Fibroblast of skin of scalp (primary cell): ENCODE measurements at regions not wholly inside any gene's neighbourhood (a gene's known extent, or its start where the extent isn't known, plus 50 kb on each side); places are given as distances from the start of the nearest gene placed in this dataset.

Source experiments
- DNase-seq: peaks from one replicate; pipeline ENCODE4 v3.0.0-alpha.2; 2013

DNA sequence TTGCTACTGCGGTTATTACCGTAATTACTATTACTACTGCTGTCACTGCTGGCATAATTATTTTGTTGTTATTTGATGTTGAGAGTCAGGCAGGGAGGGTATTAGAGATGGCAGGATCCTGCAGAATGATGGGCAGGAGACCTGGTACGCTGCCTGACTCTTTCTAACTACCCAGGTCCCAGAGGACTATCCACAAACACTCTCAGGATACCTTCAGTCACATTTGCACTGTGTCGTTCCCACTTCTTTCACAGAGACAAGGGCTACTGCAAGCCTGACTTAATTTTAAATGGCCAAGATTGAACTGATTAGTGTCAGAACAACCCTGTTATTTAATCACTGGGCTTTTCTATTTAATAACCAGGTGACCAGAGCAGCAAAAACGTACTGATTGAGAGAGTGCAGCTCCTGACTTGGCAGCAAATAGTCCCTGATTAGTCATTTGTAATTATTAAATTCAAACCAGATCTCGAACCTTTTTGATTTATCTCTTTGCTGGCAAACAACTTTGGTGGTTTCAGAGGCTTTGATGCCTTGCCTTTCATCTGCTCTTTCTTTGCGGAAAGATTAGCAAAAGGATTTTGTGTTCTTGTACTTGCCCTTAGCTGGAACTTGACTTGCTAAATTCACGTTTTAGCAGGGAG, 88.8 kb upstream of the ARHGEF3 start:
- no peak for DNase-seq

DNA sequence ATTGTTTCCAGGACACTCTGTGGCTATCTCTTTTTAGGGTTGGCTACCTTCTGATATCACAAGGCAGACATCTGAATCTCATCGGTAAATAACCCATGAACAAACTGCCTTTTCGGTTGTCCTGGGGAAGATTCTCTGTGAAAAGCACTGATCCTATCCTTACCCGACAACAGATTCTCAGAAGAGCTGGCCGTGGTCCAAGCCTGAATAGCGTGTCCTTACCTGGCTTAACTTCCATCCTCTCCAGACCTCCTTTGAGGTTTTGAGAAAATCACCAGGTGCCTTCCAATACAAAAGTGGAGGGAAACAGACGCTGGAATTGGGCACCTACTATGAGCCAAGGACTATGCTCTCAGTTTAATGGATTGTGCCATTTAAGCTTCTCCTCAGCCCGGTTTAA, 87.4 kb upstream of the ARHGEF3 start:
- DNase-seq: no peak

DNA sequence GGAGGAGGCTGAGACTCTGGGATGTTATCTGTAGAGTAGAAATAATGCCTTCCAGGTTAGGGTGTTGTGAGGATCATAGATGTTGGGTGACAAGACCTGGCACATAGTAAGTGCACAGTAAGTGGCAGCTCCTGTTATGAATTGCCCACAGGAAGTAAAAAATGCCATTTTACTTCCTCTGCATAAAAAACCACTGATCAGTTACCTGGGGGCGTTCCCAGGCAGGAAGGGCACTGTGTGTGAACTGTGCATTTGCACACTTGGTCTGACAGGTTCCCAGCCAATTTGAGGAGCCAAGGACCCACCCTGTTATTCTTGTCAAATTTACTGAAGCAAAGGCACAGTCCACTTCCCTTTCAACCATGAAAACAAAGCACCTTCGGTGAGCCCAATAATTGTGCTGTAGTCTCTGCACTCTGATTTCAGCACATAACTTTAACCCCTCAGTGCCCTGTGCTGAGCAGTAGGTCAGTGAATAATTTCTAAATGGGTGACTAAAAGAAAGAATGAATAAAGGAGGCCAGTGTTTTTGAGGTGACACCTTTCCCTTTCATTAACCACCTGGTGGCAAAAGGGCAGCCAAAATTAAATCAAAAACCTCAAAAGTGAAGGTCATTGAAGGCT, 85.8 kb upstream of the ARHGEF3 start:
- no peak for DNase-seq

DNA sequence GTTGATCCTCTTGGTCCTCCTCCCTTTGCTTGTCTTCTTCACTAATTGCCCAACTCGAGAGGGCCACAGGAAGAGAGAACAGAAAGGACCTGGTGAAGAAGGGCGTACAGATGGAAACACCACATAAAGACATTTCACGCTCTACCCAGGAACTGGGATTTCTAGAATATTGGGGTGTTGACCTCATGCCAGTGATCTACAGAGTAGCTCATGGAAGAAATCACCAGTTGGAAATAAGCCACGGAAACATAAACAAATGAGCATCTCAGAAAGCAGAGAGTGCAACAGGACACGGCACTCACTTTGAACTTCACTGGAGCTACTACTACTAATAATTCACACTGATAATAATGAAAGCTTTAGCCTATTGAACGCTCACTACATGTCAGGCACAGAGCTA, 84.6 kb upstream of the ARHGEF3 start:
- no peak for DNase-seq

DNA sequence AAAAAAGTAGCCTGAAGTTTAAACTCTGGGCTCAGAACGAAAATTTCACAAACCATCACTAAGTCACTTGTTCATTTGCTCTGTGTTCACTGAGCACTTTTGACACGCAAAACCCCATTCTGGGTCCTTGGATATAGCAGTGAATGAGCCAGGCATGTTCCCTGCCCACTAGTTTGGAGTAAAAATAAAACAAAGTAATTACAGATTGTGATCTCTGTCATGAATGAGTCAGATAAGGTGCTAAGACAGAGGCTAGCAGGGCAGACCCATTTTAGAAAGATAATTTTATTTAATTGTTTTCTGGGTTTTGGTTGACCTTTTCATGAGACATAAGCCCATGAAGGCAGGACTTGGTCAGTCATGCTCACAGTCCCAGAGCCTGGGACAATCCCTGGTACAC, 84.1 kb upstream of the ARHGEF3 start:
- no peak for DNase-seq

DNA sequence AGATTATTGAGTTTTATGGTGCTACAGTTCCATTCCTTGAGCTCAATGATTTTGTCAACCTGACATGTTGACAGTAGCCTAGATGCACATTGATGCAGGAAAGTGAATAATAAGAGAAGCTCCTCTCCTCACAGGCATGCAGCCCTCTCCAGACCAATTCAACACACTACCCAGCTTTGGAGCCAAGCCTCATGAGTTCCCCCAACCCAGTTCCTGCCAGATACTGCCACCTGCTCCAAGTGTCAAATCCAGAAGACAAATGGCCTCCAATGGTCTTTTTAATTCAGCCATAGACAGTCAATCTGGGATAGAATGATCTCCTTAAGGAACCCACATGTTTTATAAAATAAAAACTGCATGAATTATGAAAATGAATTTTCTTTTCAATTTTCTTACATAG, 83.7 kb upstream of the ARHGEF3 start:
- DNase-seq: no peak

DNA sequence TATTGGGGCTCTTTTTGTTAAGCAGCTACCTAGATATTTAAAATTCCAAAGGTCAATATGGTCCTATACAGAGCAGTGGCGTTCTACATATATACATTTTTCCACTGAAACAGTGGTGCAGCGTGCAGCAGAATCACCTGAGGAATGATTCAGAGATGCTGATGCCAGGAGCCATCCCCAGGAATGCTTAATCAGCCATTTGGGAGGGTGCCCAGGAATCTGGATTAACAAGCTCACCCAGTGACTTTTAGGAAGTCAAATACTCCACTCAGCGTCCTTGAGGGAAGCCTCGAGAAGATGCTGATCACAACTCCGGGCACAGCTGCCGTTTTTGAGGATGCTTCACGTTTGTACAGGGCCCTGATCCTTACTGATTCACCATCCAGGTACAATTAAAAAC, 82.6 kb upstream of the ARHGEF3 start:
- DNase-seq: no peak

DNA sequence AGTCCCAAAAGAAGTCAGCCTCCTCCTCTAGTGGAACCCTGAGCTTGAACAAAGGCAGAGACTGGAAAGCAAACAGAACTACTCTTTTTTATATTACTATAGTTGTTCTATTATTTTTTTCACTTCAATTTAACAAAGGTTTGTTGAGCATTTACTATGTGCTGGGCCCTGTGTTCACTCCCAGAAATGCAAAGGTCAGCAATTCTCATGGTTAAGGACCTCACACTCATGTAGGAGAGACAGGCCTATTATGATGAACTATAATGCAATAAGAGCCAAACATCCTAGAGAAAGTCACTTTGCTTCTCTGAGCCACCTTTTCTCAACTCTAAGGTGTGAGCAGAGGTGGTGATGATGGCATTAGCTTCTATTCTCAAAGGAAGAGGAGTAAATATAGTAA, 82.1 kb upstream of the ARHGEF3 start:
- no peak for DNase-seq

DNA sequence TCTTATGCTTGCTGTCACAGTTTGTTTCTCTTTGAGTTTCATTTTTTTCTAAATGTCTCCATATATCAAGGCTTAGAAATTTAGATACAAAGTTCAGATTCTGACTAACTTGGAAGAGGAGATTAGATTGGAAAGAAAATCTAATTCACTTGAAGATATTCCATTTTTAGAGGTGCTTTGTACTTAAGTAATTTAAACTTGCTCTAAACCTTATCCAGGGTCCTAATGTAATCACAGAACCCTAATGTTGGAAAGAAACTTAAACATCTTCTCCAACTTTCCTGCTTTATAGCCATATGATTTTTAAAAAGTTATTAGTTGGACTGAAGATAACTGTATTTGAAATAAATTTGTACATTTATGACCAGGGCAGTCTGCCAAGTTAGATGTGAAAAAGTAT, 81.1 kb upstream of the ARHGEF3 start:
- DNase-seq: no peak

DNA sequence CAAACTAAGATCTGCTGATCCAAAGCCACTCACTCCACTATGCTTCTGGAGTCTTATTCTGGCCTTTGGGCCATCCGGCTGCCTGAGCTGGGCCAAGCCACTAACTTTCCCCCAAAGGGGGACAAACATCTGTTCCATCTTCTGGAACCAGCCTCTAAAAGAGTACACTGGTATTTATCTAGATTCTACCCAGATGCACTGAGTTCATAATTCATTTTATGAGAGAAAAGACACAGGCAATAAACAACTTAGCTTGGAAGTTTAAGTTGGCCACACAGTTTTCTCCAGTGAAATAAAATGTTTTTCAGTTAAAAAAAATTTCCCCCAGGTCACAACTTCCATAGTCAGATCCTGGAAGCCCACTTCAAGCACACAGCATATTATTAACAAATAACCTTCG, 80.1 kb upstream of the ARHGEF3 start:
- no peak for DNase-seq

DNA sequence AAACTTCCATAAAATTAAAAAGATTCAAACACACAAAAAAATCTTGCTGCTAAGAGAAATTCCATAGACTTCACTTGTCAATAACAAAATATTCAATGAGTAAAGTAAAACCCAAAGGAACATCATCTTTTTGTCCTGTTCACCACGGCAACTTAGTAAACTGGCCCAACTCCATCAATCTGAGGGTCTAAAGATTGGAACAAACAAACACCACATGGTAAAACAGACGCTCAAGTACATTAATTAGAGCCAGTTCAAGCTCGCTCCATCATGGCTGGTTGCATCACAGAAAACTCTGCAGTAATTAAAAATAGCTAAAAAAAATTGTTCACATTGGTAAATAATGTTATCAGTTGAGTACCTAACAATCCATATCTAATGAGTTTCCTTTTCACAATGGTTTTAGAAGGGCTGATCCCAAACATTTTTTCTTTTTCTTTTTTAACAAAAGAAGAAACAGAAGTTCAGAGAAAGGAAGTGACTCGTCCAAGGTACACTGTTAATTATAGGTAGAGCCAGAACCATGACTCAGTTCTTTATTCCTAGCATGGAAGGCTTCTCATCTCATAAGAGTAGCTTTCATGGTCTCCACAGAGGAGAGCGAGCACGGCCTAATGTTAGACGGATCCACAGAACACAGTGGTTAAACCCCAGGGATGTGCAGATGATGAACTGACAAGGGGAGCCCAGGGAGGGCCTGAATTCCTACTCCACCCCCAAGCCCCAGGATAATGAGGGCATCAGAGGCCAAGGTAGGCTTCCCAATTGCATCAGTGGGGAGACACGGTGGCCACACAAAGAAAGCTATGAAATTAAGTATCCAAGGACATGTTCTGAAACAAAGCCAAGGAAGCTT, 79.2 kb upstream of the ARHGEF3 start:
- no peak for DNase-seq

DNA sequence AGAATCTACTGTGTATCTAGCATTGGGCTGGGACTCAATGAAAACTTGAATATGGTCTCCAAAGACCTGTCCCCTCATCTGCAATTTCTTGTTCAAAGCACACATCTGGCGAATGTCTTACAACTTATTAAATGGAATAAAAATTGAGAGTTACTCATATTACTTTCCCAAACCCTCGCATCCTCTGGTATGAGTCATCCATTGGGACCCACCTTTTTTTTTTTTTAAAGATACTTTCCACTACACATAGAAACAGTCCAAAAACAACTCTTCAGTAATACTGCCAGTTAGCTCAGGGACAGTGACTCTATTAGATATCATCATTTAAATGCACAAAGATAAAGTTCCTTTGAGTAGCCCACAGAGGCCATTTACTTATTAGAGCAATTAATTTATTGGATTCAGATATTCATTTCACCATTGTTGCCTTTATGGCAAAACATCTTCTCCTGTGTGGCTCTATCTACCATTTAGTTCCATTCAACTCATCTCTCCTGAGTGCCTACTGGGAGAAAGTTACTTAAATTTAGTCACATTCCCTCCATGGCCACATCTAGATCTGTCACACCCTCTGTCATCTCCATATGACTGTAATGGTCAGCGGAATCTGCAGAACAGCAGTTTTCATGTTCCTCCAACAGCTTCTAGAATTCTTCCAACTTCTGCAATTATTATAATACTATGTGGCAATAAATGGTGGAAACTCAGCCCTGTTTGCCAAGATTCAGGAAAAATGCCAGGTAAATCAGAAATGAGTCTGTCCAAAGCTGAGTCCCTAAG, 77.9 kb upstream of the ARHGEF3 start:
- DNase-seq: peak; percentile 37

DNA sequence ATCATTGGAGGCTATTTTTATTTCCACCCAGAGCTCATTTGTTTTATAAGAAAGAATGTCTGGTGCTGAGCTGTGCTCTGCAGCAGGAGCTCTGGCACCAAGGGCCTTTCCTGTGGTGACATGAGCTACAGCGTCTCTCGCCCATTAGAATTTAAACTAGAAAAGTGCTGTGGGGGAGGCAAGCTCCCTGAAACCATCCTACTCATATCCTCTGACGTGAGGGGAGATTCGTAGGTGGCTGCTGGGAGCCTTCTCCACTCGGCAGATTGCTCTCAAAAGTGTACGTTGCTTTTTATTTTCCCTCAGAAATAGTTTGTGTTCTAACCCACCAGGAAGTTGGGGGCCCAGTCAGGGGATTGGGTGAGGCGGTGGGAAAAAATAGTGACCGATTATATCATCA, 76.3 kb upstream of the ARHGEF3 start:
- peak; percentile 17 for DNase-seq

DNA sequence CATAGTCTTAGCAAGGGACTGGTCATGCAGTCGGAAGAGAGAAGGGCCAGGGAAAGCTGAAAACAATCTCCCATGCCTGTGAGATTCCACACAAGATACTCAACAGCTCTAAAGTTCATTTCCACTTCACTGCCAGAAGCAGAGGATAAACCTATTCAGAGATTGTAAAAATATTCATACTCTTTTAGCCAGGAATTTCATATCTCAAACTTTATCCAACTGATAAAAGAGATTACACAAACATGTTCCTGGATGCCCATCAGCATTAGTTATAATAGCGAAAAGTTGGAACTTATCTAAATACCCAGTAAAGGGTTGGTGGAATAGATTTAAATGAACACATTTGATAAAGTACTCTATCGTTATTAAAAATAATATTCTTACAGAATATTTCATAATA, 75.2 kb upstream of the ARHGEF3 start:
- DNase-seq: no peak

DNA sequence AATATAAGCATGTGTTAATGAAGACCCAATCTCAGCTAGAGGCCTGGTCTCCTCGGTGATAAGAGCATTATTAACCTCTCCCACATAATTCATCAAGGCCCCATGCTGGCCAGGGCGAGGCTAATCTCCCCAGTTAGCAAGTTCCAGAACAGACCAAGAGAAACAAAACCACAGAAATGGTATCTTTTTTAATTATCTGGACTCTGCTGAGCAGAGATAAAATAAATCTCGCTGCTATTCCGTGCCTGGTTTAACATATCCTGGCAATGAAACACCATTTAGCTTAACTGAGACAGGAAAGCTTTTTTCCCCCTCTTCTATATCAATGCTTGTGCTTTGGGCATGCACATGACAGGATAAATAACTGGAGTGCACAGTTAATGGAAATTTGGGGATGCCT, 72.5 kb upstream of the ARHGEF3 start:
- no peak for DNase-seq

DNA sequence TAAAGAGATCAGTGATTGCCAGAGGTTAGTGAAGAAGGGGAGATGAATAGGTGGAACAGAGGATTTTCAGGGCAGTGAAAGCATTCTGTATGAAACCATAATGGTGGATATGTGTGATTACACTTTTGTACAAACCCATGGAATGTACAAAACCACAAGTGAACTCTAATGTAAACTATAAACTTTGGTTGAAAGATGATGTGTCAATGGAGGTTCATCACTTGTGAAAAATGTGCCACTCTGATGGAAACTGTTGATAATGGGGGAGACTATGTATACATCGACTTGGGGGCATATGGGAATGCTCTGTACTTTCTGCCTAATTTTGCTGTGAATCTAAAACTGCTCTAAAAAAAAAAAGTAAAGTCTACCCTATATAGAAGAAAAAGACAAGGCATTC, 68.7 kb upstream of the ARHGEF3 start:
- DNase-seq: peak; percentile 25

DNA sequence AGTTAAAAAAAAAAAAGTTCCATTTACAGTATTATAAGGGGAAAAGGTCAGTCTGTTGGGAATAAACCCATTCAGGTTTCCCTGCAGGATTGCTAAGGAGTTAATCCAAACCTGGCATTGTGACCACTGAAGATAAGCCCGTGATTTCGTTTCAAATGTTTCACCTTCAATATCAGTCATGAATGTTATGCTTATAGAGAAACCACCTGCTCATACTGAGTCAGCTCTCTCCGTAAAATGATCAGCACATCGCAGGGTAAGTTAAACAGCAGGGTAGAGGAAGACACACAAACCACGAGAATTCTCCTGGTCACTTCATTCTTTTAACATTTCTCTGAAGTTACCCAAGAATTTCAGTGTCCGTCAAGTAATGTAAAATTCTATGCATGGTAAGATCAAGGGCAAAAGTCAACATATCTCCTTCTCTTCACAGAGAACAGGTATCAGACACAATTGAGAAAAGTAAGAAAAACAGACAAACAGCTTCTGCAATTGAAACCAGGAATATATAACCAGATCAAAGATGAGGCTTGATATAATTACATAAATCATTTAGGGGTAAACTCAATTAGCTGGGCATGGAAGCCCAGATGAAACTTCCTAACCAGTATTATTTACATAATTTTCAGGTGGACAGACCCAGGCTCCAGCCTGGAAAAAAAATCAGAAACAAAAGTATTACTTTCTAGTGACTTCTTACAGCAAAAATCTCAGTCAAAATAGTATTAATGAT, 67.6 kb upstream of the ARHGEF3 start:
- no peak for DNase-seq

DNA sequence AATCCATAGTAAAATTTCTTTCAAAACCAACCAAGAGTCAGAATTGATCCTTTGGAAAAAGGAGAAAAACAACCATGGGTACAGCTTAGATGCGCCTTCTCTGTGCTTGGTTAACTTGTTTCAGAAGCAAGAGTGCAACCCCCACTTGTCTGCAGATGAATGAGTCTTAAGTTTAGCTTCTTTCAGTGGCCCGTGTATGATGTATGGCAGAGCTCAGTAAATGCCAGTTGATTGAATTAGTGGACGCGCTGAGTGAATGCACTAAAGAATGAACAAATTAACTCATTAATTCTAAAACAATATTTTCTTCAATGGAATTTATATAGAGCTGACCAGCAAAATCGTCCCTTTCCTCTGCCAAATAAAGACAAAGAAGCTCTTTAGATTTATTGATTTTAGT, 67.0 kb upstream of the ARHGEF3 start:
- DNase-seq: no peak

DNA sequence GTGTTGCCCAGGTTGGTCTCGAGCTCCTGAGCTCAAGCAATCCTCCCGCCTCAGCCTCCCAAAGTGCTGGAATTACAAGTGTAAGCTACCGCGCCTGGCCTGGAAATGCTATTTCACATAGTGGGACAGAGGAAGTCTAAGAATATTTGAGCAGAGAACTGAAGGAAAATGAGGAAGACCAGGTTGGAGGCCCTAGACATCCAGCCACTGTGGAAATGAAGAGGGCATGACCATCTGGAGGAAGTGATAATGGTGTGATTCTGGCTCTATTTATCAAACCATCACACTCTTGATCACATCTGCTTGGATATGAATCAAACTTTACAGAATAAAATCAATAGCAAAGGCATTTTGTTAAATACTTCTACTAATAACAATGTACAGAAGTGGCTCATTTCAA, 65.9 kb upstream of the ARHGEF3 start:
- DNase-seq: no peak

DNA sequence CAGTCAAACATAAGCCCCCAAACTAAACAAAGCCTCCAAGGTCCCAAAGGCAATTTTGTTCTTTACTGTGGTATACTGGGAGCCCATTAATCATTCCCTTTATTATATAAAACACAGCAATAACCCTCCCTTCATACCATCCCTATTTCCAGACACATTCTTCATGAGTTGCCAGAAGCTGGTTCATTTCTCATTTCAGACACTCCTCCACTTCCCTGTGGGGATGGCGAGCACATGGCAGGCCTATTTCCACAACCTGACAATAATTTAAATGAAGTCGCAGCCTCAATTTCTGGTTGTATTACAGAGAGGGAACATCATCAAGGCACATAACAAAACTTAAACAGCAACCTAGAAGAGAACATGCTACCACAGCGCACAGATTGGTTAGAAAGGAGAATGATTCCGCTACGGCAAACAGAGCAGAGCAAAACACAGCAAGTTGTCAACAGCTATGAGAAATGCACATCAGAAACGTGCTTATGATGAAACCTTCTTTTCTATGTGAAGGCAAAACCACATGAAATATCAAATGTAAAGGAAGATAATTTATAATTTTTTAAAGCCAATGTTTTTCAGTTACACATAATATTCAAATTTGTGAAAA, 63.3 kb upstream of the ARHGEF3 start:
- no peak for DNase-seq

DNA sequence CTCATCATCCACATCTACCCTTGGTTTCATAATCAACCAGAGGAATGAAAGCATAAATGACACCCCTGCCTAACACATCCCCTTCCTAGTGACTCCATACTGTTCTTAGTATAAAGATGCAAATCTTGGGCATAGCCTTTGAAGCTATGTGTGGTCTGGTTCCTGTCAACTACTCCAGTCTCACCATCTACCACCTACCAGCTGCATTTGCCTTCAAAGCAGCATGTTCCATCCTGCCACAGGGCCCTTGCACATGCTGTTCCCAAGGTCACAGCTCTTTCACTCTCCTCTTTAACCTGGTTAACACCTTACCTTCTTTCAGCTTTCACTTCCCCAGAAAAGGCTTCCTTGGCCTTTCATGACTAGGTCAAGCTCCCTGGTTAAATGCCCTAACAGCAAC, 62.3 kb upstream of the ARHGEF3 start:
- no peak for DNase-seq
